NCI-H2196 (cell line): ENCODE measurements at regions not wholly inside any gene's neighbourhood (a gene's known extent, or its start where the extent isn't known, plus 50 kb on each side); places are given as distances from the start of the nearest gene placed in this dataset.
"Not testable (repeated sequence)": the region's sequence is repeated elsewhere in the genome, so short reads cannot be mapped to it uniquely, and the experiment has no call there.

Experiments used
- DNase-seq: peaks from one replicate; lab custom pipeline; 2025; ENCODE audit not compliant: unreplicated experiment; lab: John Stamatoyannopoulos, UW

DNA sequence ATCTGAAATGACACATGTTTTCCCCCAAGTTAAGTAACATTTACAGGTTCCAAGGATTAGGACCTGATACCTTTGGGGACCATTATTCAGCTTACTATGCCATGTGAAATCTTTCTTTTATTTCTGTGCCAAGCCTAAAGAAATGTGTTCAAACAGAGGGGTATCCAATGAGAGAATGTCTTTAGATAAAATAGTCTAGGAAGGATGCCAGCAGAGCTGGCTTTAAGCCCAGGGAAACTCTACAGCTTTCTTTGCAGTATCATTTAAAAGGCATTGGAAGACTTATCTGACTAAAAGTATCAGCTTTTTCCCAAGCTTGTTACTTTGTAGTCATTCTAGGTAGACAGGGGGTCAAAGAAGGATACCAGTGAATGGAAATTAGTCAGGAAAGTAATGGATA lies 860.4 kb downstream of the PLA2G4A start:
- DNase-seq = peak; percentile 36

DNA sequence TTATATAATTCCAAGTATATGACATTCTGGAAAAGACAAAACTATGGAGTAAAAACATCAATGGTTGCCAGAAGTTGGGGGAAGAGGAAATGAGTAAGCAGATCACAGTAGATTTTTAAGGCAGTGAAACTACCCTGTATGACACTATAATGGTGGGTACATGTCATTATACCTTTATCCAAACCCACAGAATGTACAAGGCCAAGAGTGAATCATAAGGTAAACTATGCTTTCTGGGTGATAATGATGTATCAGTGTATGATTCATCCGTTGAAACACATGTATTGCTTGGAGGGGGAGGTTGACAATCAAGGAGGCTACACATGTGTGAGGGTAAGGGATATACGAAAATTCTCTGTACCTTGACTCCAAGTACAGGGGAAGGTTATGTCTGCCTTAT lies 862.7 kb downstream of the PLA2G4A start:
- DNase-seq = no peak

DNA sequence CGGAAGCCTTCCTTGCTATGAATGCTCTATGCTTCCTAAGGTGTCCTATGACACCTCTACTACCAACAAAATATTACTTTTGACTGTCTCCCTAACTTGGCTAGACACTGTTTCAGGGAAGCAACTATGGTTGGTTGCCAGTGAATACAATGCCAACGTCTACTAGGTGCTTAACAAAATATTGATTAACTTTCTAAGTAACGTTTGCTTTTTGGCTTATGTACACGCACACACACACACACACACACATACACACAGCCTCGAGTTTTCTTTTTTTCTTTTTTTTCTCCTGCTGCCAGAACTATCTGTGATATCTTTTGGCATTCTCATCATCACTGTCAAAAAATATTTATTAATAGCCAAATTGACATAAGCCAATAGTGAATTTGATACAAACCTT lies 864.0 kb downstream of the PLA2G4A start:
- no peak for DNase-seq

DNA sequence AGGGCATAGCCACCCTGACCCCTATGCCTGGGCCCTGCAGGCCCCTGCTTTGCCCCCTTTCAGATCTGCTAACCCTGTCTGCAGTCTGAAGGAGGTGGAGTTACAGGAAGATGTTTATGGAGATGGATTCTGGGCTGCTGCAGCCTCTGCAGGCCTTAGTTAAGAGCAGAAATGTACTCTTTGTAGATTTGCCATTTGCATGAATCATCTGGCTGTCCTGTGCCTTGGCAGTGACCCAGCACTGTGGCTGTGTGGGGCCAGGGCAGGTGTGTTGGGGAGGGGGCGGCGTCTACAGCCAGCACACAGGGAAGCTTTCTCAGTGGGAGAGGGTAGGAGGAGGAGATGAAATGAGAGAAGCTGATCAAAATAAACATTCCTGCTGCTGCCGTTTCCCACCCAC lies 867.3 kb downstream of the PLA2G4A start:
- DNase-seq = no peak

GRCh38 chr1:187703138-187704130 lies 874.7 kb downstream of the PLA2G4A start:
- DNase-seq = not testable (repeated sequence)

DNA sequence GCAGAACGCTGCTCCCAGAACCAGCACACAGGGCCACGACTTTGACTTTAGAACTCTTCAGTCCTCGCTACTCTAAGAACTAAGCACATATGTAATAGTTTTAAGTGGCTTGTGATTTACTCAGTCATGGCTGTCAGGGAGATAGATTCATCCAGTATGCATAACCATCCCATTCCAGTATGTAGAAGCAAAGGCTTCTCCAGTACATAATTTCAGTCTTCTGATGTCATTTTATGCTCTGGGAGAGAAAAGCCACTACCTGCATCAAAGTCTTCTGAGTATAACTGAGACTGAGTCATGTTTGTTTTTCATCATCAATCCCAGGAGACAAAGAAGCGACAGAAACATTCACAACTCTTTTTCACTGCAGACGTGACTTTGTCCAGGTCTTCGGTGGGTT lies 885.7 kb downstream of the PLA2G4A start:
- DNase-seq = no peak

DNA sequence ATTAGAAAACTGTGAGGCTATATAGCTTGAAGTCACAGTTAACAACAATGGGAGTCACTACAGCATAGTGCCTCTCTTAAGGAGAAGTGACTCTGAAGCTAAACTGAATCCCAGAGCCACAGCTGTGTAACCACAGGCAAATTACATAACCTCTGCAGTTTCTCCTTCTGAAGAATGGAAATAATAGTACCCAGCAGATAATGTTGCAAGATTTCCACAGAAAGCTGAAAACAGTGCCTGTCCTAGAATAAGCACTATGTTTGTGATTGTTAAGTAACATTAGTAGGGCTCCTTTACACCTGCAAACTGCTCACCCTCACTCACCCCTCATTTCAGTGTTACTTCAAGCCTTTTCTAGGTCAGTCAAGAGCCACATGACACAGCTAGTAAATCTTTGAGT lies 886.7 kb downstream of the PLA2G4A start:
- no peak for DNase-seq

- no peak for DNase-seq
Measured at GRCh38 chr1:187716160-187716559, 887.4 kb downstream of the PLA2G4A start.

- DNase-seq = no peak
Measured at GRCh38 chr1:187718527-187718926, 889.8 kb downstream of the PLA2G4A start.

GRCh38 chr1:187721216-187721615 lies 892.5 kb downstream of the PLA2G4A start:
- DNase-seq = no peak

DNA sequence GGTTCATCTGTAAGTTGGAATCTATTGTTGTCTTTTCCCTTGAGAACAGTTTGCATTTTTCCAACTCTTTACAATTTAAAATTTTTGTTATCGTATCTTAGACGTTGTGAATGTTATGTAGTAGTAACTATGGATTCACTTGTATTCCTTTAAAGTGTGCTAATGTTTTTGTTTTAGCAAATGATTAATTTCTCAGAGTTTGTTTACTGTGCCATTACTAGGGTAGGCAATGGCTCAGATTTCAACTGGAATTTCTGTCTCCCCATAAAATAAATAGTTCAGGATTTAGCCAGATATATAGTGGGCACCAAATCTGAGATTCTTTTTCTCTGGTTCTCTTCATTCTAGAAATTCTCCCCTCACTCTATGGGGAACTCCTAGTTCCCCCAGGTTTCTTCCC lies 896.5 kb downstream of the PLA2G4A start:
- no peak for DNase-seq

GRCh38 chr1:187733232-187733631 lies 904.5 kb downstream of the PLA2G4A start:
- DNase-seq = no peak

DNA sequence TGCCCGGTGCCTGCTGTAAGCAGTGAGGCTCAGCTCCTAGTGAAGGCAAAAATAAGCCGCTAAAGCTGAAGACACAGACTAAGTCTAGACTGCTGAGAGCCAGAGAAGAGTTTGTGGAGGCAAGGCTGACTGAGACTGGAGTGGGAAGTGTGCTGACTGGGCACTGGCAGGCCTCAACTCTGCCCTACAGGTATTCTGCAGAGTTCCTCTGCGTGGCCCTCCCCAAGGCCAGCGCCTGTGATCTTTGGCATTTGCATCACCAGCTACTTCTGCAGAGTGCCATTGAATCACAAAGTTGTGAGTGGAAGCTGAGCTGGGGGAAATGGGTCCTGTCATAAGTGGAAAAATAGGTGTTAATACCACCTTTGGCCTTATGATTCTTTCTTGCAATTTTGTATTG lies 905.7 kb downstream of the PLA2G4A start:
- DNase-seq = no peak

DNA sequence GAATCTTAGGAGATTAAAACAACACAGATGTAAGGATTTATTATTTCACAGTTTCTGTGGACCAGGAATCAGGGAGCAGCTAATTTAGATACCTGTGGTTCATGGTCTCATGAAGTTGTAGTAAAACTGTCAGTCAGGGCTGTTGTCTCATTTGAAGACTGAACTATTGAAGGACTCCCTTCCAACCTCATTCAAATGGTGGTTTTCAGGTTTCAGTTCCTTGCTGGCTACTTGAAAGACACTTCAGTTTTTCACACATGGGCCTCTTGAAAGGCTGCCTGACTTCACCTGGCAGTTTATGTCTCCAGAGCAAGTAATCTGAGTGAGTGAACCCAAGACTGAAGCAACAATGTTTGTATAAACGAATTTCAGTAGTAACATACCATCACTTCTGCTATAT lies 915.9 kb downstream of the PLA2G4A start:
- DNase-seq = no peak

DNA sequence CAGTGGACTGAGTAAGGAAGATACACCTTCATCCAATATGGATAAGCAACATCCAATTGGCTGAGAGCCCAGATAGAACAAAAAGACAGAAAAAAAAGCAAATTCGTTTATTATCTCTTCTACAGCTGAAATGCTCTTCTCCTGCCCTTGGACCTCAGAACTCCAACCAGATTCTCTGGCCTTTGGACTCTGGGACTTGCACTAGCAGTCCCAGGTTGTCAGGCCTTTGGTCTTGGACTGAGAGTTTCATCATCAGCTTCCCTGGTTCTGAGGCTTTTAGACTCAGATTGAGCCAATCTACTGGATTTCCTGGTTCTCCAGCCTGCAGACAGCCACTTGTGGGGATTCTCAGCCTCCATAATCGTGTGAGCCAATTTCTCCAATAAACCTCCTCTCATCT lies 926.8 kb downstream of the PLA2G4A start:
- DNase-seq = no peak

GRCh38 chr1:187756684-187757083 lies 927.9 kb downstream of the PLA2G4A start:
- DNase-seq = not testable (repeated sequence)

DNA sequence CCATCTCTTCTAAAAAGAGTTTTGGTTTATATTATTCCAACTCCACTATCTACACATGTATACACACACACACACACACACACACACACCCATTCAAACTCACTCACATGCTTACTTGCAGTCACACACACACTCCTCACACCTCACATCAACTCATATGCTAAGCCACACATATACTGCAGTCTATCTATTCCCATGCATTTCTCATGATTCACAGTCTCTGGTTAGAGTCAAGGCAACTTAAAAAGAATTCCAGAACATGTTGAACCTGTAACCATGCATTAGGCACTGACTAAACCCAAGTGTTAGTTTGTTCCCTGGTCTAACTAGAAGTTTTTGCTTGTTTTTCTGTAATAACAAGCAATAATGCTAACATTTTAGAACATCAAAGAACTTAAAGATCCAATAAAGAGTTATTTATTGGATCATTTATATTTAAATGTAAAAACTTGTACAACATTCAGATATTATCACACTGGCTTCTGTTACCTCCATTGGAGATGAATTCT lies 931.1 kb downstream of the PLA2G4A start:
- DNase-seq = no peak

- no peak for DNase-seq
Measured at GRCh38 chr1:187762118-187762517, 933.4 kb downstream of the PLA2G4A start.

DNA sequence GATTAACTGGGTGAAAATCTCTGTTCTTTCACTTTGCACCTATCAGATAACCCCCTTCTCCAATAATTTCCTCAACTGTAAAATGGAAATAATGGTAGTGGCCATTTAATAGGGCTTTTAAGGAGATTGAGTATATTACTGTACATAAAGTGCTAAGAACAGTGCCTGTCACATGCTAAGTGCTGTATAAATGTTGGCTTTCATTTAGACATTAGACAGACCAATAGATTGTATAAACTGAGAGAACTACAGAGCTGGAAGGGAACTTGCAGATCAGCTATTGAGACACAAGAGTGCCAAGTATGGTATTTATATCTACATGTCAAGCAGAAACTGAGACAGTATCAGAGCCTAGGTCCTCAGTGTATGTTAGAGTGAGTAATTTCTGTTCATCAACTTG lies 934.7 kb downstream of the PLA2G4A start:
- DNase-seq = no peak

DNA sequence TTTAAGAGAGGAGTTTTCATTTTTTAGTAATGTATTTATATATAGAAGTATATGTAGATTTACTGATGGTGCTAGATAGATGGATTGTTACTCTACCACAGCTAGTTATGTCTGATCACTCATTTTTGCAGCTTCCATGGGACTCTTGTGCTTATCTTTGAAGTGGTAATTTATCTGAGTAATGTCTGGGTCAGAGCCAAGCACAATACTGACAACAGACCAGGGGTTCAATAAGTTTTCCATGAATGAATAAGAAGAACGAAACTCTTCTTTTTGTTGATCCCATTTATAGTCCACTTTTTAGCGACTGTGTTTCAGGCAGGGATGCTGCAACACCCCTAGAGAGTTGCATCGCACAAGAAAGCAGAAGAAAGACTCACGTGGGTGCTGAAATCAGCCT lies 935.2 kb downstream of the PLA2G4A start:
- DNase-seq = no peak

GRCh38 chr1:187771396-187771795 lies 942.6 kb downstream of the PLA2G4A start:
- DNase-seq = no peak

DNA sequence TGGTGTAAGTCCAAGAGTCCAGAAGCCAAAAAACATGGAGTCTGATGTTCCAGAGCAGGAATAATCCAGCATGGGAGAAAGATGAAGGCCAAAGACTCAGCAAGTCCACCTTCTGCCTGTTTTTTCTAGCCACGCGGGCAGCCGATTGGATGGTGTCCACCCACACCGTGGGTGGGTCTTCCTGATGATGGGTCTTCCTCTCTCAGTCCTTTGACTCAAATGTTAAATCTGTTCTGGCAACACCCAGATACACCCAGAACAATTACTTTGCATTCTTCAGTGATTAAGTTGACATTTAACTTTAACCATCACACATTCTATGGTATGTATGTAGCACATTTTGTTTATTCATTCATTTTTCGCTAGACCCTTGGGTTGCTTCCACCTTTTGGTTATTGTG lies 944.4 kb downstream of the PLA2G4A start:
- no peak for DNase-seq

GRCh38 chr1:187787736-187788135 lies 959.0 kb downstream of the PLA2G4A start:
- DNase-seq = no peak
